Activated CD4-positive, alpha-beta T cell treated with anti-CD3 and anti-CD28 coated beads, Interleukin-2, amount 50 U/mL, for 48 hours (primary cell): ENCODE measurements at regions not wholly inside any gene's neighbourhood (a gene's known extent, or its start where the extent isn't known, plus 50 kb on each side); places are given as distances from the start of the nearest gene placed in this dataset.

Experiments used
- DNase-seq, 2 experiments: peaks; one replicate each; pipeline ENCODE4 v3.0.0-alpha.2; 2020

GRCh38 chr11:70661761-70662501 lies 263.6 kb downstream of the CTTN start:
- DNase-seq = no peak

GRCh38 chr11:70662691-70663098 lies 264.4 kb downstream of the CTTN start:
- DNase-seq = no peak

GRCh38 chr11:70663815-70664214 lies 265.5 kb downstream of the CTTN start:
- DNase-seq = no peak

- no peak for DNase-seq
Measured at GRCh38 chr11:70666311-70666710, 268.0 kb downstream of the CTTN start.

- no peak for DNase-seq
Measured at GRCh38 chr11:70667767-70668166, 269.4 kb downstream of the CTTN start.

GRCh38 chr11:70668204-70669202 lies 270.2 kb downstream of the CTTN start:
- no peak for DNase-seq

GRCh38 chr11:70669281-70669680 lies 271.0 kb downstream of the CTTN start:
- no peak for DNase-seq

GRCh38 chr11:70669871-70670675 lies 271.7 kb downstream of the CTTN start:
- DNase-seq = no peak

GRCh38 chr11:70670676-70671034 lies 272.3 kb downstream of the CTTN start:
- DNase-seq = no peak

- DNase-seq = no peak
Measured at GRCh38 chr11:70671083-70671482, 272.8 kb downstream of the CTTN start.

GRCh38 chr11:70671611-70672010 lies 273.3 kb downstream of the CTTN start:
- no peak for DNase-seq

- DNase-seq = no peak
Measured at GRCh38 chr11:70672991-70673653, 274.8 kb downstream of the CTTN start.

- no peak for DNase-seq
Measured at GRCh38 chr11:70674605-70675004, 276.3 kb downstream of the CTTN start.

- no peak for DNase-seq
Measured at GRCh38 chr11:70675697-70676374, 277.5 kb downstream of the CTTN start.

GRCh38 chr11:70677232-70677916 lies 279.0 kb downstream of the CTTN start:
- no peak for DNase-seq

- DNase-seq = no peak
Measured at GRCh38 chr11:70678931-70679900, 280.9 kb downstream of the CTTN start.

- peak in 1 of 2 experiments; percentile 6 for DNase-seq
Measured at GRCh38 chr11:70680781-70681281, 282.5 kb downstream of the CTTN start.

- DNase-seq = no peak
Measured at GRCh38 chr11:70682056-70682455, 283.7 kb downstream of the CTTN start.

GRCh38 chr11:70682760-70683159 lies 284.4 kb downstream of the CTTN start:
- DNase-seq = no peak

- no peak for DNase-seq
Measured at GRCh38 chr11:70687716-70688115, 289.4 kb downstream of the CTTN start.
